ENCODE measurements at regions not wholly inside any gene's neighbourhood (a gene's known extent, or its start where the extent isn't known, plus 50 kb on each side); places are given as distances from the start of the nearest gene placed in this dataset.

GRCh38 chr3:99482191-99482590 lies 156.2 kb upstream of the COL8A1 start:
- Mint-ChIP-seq H3K36me3 (ENCODE audit: insufficient read depth in 1 of 3, low read depth in 3 of 3) (peaks cover 0 to 13% (median 2%) of the 10 kb centered on the region in 3 experiments; a peak in 6 of 7 replicates), H3K9me3 (peaks cover 12 to 15% of the 10 kb centered on the region in 2 experiments; a peak in 4 of 5 replicates), H3K27ac (no peak overlapping the region), H3K27me3 (ENCODE audit: low read depth) (no peaks in the 10 kb centered on the region), H3K4me3 (no peak overlapping the region), H3K4me1 (peaks cover 8 to 12% of the 10 kb centered on the region in 2 experiments; a peak in 3 of 4 replicates)
- no peak overlapping the region for H3T11ph ChIP-seq (ENCODE audit: low read length)
- no peaks in the 10 kb centered on the region for H3K79me2 ChIP-seq (ENCODE audit: insufficient read depth, low read length)
- no peaks in the 10 kb centered on the region for H3K4me1 ChIP-seq (ENCODE audit: insufficient read depth, low read length)
- TF ChIP-seq CTCF (conservative IDR thresholded peaks at IDR 0.05), result no peak
- H3K27me3 ChIP-seq (ENCODE audit: insufficient read depth, low read length), result no peaks in the 10 kb centered on the region
- H2BK15ac ChIP-seq (ENCODE audit: low read depth, low read length), result no peak overlapping the region
- H3K27ac ChIP-seq (ENCODE audit: insufficient read length, low read depth, low read length), result no peak overlapping the region
- H2BK5ac ChIP-seq (ENCODE audit: insufficient read length, low read length), result no peak overlapping the region
- H3K23ac ChIP-seq (ENCODE audit: insufficient read length, low read depth, low read length), result no peak overlapping the region
- H2BK20ac ChIP-seq (ENCODE audit: low read depth, low read length, poor library complexity, severe bottlenecking), result no peak overlapping the region
- no peaks in the 10 kb centered on the region for H3K9me3 ChIP-seq (ENCODE audit: control insufficient read depth, low read depth, low read length)
- H2BK120ac ChIP-seq (ENCODE audit: low read depth, low read length, poor library complexity, severe bottlenecking), result no peak overlapping the region
- H3K56ac ChIP-seq (ENCODE audit: insufficient read length, low read depth, low read length), result no peak overlapping the region
- no peak overlapping the region for H3K14ac ChIP-seq (ENCODE audit: insufficient read depth, low read length)
- no peak overlapping the region for H3K9ac ChIP-seq (ENCODE audit: extremely low read depth, insufficient read length, low read length)
- no peak overlapping the region for H3K4ac ChIP-seq (ENCODE audit: low read depth, low read length)
- no peaks in the 10 kb centered on the region for H3K23me2 ChIP-seq (ENCODE audit: insufficient read length, low read depth, low read length, poor library complexity, severe bottlenecking)
- no peak overlapping the region for H2AFZ ChIP-seq (ENCODE audit: low read length)
- H2AK5ac ChIP-seq (ENCODE audit: insufficient read length, low read length), result no peak overlapping the region
- no peak for DNase-seq
- H4K5ac ChIP-seq (ENCODE audit: insufficient read length, low read depth, low read length), result no peak overlapping the region
- H3K4me2 ChIP-seq (ENCODE audit: insufficient read depth, insufficient read length, low read length), result no peak overlapping the region
- no peak overlapping the region for H4K8ac ChIP-seq (replicated peaks; ENCODE audit: insufficient read length, low read depth, low read length)
- no peak overlapping the region for H4K91ac ChIP-seq (ENCODE audit: insufficient read length, low read depth, low read length)
- no peaks in the 10 kb centered on the region for H4K20me1 ChIP-seq (ENCODE audit: control insufficient read depth, insufficient read depth, insufficient read length)
- H2BK12ac ChIP-seq (ENCODE audit: insufficient read length, low read depth, low read length), result no peak overlapping the region
- WGBS (ENCODE audit: extremely low coverage, insufficient read length, low lambda C conversion rate), result no CpG with 5 or more reads among the region's 1 CpG
- H3K18ac ChIP-seq (ENCODE audit: insufficient read length, low read depth, low read length), result no peak overlapping the region
- no peaks in the 10 kb centered on the region for H3K79me1 ChIP-seq (ENCODE audit: insufficient read depth, low read depth, low read length, poor library complexity, severe bottlenecking)
